GM23338 (cell line): ENCODE measurements at regions not wholly inside any gene's neighbourhood (a gene's known extent, or its start where the extent isn't known, plus 50 kb on each side); places are given as distances from the start of the nearest gene placed in this dataset.
A peak's percentile ranks its signal among the peaks of the same experiment; 100 is the strongest.

ENCODE experiments used
- ATAC-seq: fragments of 200-7000 bp; cut with Tn5 transposase; 3 replicates; pipeline ENCODE4 v1.9.1; 2020
- DNase-seq: peaks from one replicate; pipeline ENCODE4 v3.0.0-alpha.2; 2015; ENCODE audit warnings: low spot score
- H2AFZ ChIP-seq: fragments of 200-600 bp; sonication (generic); 2 replicates; pipeline ENCODE4 v1.8.0; 2016; ENCODE audit warnings: antibody characterized with exemption, mild to moderate bottlenecking, moderate library complexity
- H3F3A ChIP-seq: fragments of 200-600 bp; sonication (generic); replicated peaks from 2 replicates; pipeline ENCODE4 v1.8.0; 2017; ENCODE audit warnings: antibody characterized with exemption, mixed run types, low read depth
- H3K27ac ChIP-seq: fragments of 200-600 bp; sonication (generic); 2 replicates; pipeline ENCODE4 v1.6.1; 2016; ENCODE audit warnings: low read depth
- H3K27me3 ChIP-seq: fragments of 200-600 bp; sonication (generic); 2 replicates; pipeline ENCODE4 v1.8.0; 2016; ENCODE audit warnings: mild to moderate bottlenecking, mixed run types, moderate library complexity; ENCODE audit not compliant: insufficient read depth
- H3K36me3 ChIP-seq: fragments of 200-600 bp; sonication (generic); 2 replicates; pipeline ENCODE4 v1.8.0; 2016; ENCODE audit warnings: mild to moderate bottlenecking; ENCODE audit not compliant: insufficient read depth
- H3K4me1 ChIP-seq: fragments of 200-600 bp; sonication (generic); 2 replicates; pipeline ENCODE4 v1.8.0; 2016; ENCODE audit warnings: mild to moderate bottlenecking, moderate library complexity; ENCODE audit not compliant: insufficient read depth
- H3K4me2 ChIP-seq: fragments of 200-600 bp; sonication (generic); 2 replicates; pipeline ENCODE4 v1.7.1; 2017; ENCODE audit warnings: mixed run types
- H3K4me3 ChIP-seq: fragments of 200-600 bp; sonication (generic); 2 replicates; pipeline ENCODE4 v1.6.1; 2016; ENCODE audit warnings: mixed run types
- H3K79me2 ChIP-seq: fragments of 200-600 bp; sonication (generic); replicated peaks from 2 replicates; pipeline ENCODE4 v1.8.0; 2017; ENCODE audit warnings: mild to moderate bottlenecking; ENCODE audit not compliant: insufficient read depth
- H3K9me2 ChIP-seq: fragments of 200-600 bp; sonication (generic); 2 replicates; pipeline ENCODE4 v1.8.0; 2017; ENCODE audit not compliant: insufficient read depth
- H4K20me1 ChIP-seq: fragments of 200-600 bp; sonication (generic); replicated peaks from 2 replicates; pipeline ENCODE4 v1.8.0; 2017; ENCODE audit warnings: mild to moderate bottlenecking; ENCODE audit not compliant: insufficient read depth
- H3K27ac Mint-ChIP-seq: 2 replicates; pipeline ENCODE4 v1.8.0; 2020; ENCODE audit warnings: inconsistent platforms, mild to moderate bottlenecking, moderate library complexity, mixed read lengths
- H3K27me3 Mint-ChIP-seq: 3 replicates; pipeline ENCODE4 v1.8.0; 2022; ENCODE audit warnings: low read depth, mild to moderate bottlenecking, moderate library complexity, mixed read lengths, inconsistent platforms; ENCODE audit not compliant: insufficient read depth, poor library complexity
- H3K36me3 Mint-ChIP-seq: 3 replicates; pipeline ENCODE4 v1.8.0; 2021; ENCODE audit warnings: low read depth, mild to moderate bottlenecking, inconsistent platforms, moderate library complexity, mixed read lengths
- H3K4me1 Mint-ChIP-seq: 3 replicates; pipeline ENCODE4 v1.8.0; 2020; ENCODE audit warnings: mild to moderate bottlenecking, inconsistent platforms, mixed read lengths
- H3K4me3 Mint-ChIP-seq: 3 replicates; pipeline ENCODE4 v1.8.0; 2021; ENCODE audit warnings: moderate library complexity, mild to moderate bottlenecking, inconsistent platforms, mixed read lengths
- H3K9me3 Mint-ChIP-seq: 3 replicates; pipeline ENCODE4 v1.8.0; 2020; ENCODE audit warnings: moderate library complexity, mild to moderate bottlenecking, inconsistent platforms, mixed read lengths
- CREB1 ChIP-seq: fragments of 250-450 bp; sonication (Bioruptor Pico); IDR thresholded peaks from 2 replicates; pipeline ENCODE4 v1.5.0; 2020; ENCODE audit warnings: low read depth, mild to moderate bottlenecking, moderate library complexity
- EZH2phosphoT487 ChIP-seq: fragments of 200-600 bp; sonication (generic); IDR thresholded peaks from one replicate; pipeline ENCODE4 v1.8.1; 2018; ENCODE audit warnings: antibody characterized with exemption; ENCODE audit not compliant: unreplicated experiment
- JUNB ChIP-seq: IDR thresholded peaks from one replicate; pipeline ENCODE4 v1.6.1; 2016; ENCODE audit warnings: antibody characterized with exemption; ENCODE audit not compliant: unreplicated experiment
- NANOG ChIP-seq: IDR thresholded peaks from 2 replicates; pipeline ENCODE4 v1.6.1; 2016; ENCODE audit warnings: antibody characterized with exemption, borderline replicate concordance
- POLR2AphosphoS5 ChIP-seq: IDR thresholded peaks from 2 replicates; pipeline ENCODE4 v1.6.1; 2016; ENCODE audit warnings: antibody characterized with exemption, low read depth
- TF ChIP-seq, protein P1 (sequence below): fragments of 250-450 bp; sonication (Bioruptor Pico); IDR thresholded peaks from 2 replicates; pipeline ENCODE4 v1.5.0; 2020; ENCODE audit warnings: mild to moderate bottlenecking, moderate library complexity
- TF ChIP-seq, protein P2 (sequence below): IDR thresholded peaks from one replicate; pipeline ENCODE4 v1.6.1; 2018; ENCODE audit warnings: antibody characterized with exemption; ENCODE audit not compliant: unreplicated experiment

GRCh38 chr9:94031380-94031779 lies 52.9 kb upstream of the PTPDC1 start:
- no peaks in the 10 kb centered on the region for H4K20me1 ChIP-seq
- Mint-ChIP-seq H3K36me3 (peaks cover 24% of the 10 kb centered on the region), H3K27ac (no peak overlapping the region), H3K27me3 (peaks cover 24% of the 10 kb centered on the region), H3K4me3 (peak overlapping the region; percentile 98), H3K4me1 (peaks cover 7% of the 10 kb centered on the region; the same call in 1 of the 3 replicates), H3K9me3 (peaks cover 37% of the 10 kb centered on the region)
- H2AFZ ChIP-seq, result peak overlapping the region; percentile 98; the same call in 1 of the 2 replicates
- peaks cover 24% of the 10 kb centered on the region for H3K27me3 ChIP-seq
- no peak for ATAC-seq
- H3K27ac ChIP-seq, result no peak overlapping the region
- no peaks in the 10 kb centered on the region for H3F3A ChIP-seq
- H3K4me1 ChIP-seq, result peaks cover 12% of the 10 kb centered on the region
- H3K4me3 ChIP-seq, result peak overlapping the region; percentile 74
- TF ChIP-seq, protein P1, sequence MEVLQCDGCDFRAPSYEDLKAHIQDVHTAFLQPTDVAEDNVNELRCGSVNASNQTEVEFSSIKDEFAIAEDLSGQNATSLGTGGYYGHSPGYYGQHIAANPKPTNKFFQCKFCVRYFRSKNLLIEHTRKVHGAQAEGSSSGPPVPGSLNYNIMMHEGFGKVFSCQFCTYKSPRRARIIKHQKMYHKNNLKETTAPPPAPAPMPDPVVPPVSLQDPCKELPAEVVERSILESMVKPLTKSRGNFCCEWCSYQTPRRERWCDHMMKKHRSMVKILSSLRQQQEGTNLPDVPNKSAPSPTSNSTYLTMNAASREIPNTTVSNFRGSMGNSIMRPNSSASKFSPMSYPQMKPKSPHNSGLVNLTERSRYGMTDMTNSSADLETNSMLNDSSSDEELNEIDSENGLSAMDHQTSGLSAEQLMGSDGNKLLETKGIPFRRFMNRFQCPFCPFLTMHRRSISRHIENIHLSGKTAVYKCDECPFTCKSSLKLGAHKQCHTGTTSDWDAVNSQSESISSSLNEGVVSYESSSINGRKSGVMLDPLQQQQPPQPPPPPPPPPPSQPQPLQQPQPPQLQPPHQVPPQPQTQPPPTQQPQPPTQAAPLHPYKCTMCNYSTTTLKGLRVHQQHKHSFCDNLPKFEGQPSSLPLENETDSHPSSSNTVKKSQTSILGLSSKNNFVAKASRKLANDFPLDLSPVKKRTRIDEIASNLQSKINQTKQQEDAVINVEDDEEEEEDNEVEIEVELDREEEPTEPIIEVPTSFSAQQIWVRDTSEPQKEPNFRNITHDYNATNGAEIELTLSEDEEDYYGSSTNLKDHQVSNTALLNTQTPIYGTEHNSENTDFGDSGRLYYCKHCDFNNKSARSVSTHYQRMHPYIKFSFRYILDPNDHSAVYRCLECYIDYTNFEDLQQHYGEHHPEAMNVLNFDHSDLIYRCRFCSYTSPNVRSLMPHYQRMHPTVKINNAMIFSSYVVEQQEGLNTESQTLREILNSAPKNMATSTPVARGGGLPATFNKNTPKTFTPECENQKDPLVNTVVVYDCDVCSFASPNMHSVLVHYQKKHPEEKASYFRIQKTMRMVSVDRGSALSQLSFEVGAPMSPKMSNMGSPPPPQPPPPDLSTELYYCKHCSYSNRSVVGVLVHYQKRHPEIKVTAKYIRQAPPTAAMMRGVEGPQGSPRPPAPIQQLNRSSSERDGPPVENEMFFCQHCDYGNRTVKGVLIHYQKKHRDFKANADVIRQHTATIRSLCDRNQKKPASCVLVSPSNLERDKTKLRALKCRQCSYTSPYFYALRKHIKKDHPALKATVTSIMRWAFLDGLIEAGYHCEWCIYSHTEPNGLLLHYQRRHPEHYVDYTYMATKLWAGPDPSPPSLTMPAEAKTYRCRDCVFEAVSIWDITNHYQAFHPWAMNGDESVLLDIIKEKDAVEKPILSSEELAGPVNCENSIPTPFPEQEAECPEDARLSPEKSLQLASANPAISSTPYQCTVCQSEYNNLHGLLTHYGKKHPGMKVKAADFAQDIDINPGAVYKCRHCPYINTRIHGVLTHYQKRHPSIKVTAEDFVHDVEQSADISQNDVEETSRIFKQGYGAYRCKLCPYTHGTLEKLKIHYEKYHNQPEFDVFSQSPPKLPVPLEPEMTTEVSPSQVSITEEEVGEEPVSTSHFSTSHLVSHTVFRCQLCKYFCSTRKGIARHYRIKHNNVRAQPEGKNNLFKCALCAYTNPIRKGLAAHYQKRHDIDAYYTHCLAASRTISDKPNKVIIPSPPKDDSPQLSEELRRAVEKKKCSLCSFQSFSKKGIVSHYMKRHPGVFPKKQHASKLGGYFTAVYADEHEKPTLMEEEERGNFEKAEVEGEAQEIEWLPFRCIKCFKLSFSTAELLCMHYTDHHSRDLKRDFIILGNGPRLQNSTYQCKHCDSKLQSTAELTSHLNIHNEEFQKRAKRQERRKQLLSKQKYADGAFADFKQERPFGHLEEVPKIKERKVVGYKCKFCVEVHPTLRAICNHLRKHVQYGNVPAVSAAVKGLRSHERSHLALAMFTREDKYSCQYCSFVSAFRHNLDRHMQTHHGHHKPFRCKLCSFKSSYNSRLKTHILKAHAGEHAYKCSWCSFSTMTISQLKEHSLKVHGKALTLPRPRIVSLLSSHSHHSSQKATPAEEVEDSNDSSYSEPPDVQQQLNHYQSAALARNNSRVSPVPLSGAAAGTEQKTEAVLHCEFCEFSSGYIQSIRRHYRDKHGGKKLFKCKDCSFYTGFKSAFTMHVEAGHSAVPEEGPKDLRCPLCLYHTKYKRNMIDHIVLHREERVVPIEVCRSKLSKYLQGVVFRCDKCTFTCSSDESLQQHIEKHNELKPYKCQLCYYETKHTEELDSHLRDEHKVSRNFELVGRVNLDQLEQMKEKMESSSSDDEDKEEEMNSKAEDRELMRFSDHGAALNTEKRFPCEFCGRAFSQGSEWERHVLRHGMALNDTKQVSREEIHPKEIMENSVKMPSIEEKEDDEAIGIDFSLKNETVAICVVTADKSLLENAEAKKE (CRISPR knock-in tag), result no peak
- TF ChIP-seq JUNB, result no peak
- TF ChIP-seq, protein P2, sequence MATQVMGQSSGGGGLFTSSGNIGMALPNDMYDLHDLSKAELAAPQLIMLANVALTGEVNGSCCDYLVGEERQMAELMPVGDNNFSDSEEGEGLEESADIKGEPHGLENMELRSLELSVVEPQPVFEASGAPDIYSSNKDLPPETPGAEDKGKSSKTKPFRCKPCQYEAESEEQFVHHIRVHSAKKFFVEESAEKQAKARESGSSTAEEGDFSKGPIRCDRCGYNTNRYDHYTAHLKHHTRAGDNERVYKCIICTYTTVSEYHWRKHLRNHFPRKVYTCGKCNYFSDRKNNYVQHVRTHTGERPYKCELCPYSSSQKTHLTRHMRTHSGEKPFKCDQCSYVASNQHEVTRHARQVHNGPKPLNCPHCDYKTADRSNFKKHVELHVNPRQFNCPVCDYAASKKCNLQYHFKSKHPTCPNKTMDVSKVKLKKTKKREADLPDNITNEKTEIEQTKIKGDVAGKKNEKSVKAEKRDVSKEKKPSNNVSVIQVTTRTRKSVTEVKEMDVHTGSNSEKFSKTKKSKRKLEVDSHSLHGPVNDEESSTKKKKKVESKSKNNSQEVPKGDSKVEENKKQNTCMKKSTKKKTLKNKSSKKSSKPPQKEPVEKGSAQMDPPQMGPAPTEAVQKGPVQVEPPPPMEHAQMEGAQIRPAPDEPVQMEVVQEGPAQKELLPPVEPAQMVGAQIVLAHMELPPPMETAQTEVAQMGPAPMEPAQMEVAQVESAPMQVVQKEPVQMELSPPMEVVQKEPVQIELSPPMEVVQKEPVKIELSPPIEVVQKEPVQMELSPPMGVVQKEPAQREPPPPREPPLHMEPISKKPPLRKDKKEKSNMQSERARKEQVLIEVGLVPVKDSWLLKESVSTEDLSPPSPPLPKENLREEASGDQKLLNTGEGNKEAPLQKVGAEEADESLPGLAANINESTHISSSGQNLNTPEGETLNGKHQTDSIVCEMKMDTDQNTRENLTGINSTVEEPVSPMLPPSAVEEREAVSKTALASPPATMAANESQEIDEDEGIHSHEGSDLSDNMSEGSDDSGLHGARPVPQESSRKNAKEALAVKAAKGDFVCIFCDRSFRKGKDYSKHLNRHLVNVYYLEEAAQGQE, result no peak
- no peak for TF ChIP-seq POLR2AphosphoS5
- no peak for TF ChIP-seq NANOG
- TF ChIP-seq EZH2phosphoT487, result no peak
- TF ChIP-seq CREB1 (CRISPR knock-in tag), result no peak
- peak overlapping the region; percentile 92 for H3K4me2 ChIP-seq
- peaks cover 4% of the 10 kb centered on the region; the same call in 1 of the 2 replicates for H3K79me2 ChIP-seq
- no peak for DNase-seq
- H3K9me2 ChIP-seq, result peaks cover 7% of the 10 kb centered on the region
- no peaks in the 10 kb centered on the region; the same call in none of the 2 replicates for H3K36me3 ChIP-seq
